Hepatocyte (in vitro differentiated cells): ENCODE measurements at regions not wholly inside any gene's neighbourhood (a gene's known extent, or its start where the extent isn't known, plus 50 kb on each side); places are given as distances from the start of the nearest gene placed in this dataset.

Experiments
- CTCF ChIP-seq: fragments of 200-600 bp; sonication (generic); IDR thresholded peaks from 2 replicates; pipeline ENCODE4 v1.5.1; 2016; ENCODE audit warnings: antibody characterized with exemption, mild to moderate bottlenecking; ENCODE audit not compliant: poor library complexity
- EZH2 ChIP-seq: fragments of 200-600 bp; sonication (generic); IDR thresholded peaks from 2 replicates; pipeline ENCODE4 v1.6.1; 2016; ENCODE audit warnings: antibody characterized with exemption, mild to moderate bottlenecking, borderline replicate concordance

GRCh38 chr14:101357038-101357437 lies 204.3 kb upstream of the DIO3 start:
- no peak for TF ChIP-seq CTCF
- TF ChIP-seq EZH2, result no peak
